WTC11 (cell line): ENCODE measurements at regions not wholly inside any gene's neighbourhood (a gene's known extent, or its start where the extent isn't known, plus 50 kb on each side); places are given as distances from the start of the nearest gene placed in this dataset.

Experiments
- ATAC-seq: fragments of 200-7000 bp; cut with Tn5 transposase; 2 replicates; pipeline ENCODE4 v1.10.0; 2021; ENCODE audit warnings: mild to moderate bottlenecking, moderate library complexity
- CTCF ChIA-PET: fragments of 300-600 bp; sonication (Branson Sonifier 250); formaldehyde crosslinking; loops from one replicate; lab custom pipeline; 2021; ENCODE audit warnings: antibody characterized with exemption; lab: Charles Lee
- POLR2A ChIA-PET: fragments of 350-600 bp; sonication (Branson Sonifier 250); formaldehyde crosslinking; loops from one replicate; lab custom pipeline; 2021; ENCODE audit warnings: antibody characterized with exemption; lab: Charles Lee
- DNase-seq: peaks from one replicate; pipeline ENCODE4 v3.0.0; 2021; ENCODE audit warnings: low spot score
- H3K27ac Mint-ChIP-seq: 2 replicates; pipeline ENCODE4 v1.8.0; 2021; ENCODE audit warnings: mixed read lengths
- H3K27me3 Mint-ChIP-seq: 2 replicates; pipeline ENCODE4 v1.8.0; 2021; ENCODE audit warnings: low read depth, mild to moderate bottlenecking, moderate library complexity, mixed read lengths
- H3K36me3 Mint-ChIP-seq: 2 replicates; pipeline ENCODE4 v1.8.0; 2021; ENCODE audit warnings: mixed read lengths
- H3K4me1 Mint-ChIP-seq: 2 replicates; pipeline ENCODE4 v1.8.0; 2022; ENCODE audit warnings: mixed read lengths
- H3K4me3 Mint-ChIP-seq: 2 replicates; pipeline ENCODE4 v1.8.0; 2021; ENCODE audit warnings: mild to moderate bottlenecking, moderate library complexity, mixed read lengths
- H3K9me3 Mint-ChIP-seq: 2 replicates; pipeline ENCODE4 v1.8.0; 2021; ENCODE audit warnings: mixed read lengths
- ELF4 ChIP-seq: sonication (generic); formaldehyde crosslinking; IDR thresholded peaks from 2 replicates; pipeline ENCODE4 v1.8.1; 2022; ENCODE audit warnings: low read depth, mild to moderate bottlenecking, moderate library complexity, missing genetic modification reagents
- ETV6 ChIP-seq: sonication (generic); formaldehyde crosslinking; IDR thresholded peaks from 2 replicates; pipeline ENCODE4 v1.8.1; 2022; ENCODE audit warnings: mild to moderate bottlenecking, missing genetic modification reagents
- FOXJ3 ChIP-seq: sonication (generic); formaldehyde crosslinking; IDR thresholded peaks from 2 replicates; pipeline ENCODE4 v1.9.0; 2021; ENCODE audit warnings: missing genetic modification reagents, mild to moderate bottlenecking, borderline replicate concordance
- FOXP1 ChIP-seq: sonication (generic); formaldehyde crosslinking; IDR thresholded peaks from 2 replicates; pipeline ENCODE4 v1.8.0; 2022; ENCODE audit warnings: missing genetic modification reagents, mild to moderate bottlenecking, moderate library complexity, borderline replicate concordance
- GABPB1 ChIP-seq: sonication (generic); formaldehyde crosslinking; IDR thresholded peaks from 2 replicates; pipeline ENCODE4 v1.8.1; 2023; ENCODE audit warnings: mild to moderate bottlenecking, missing genetic modification reagents
- GTF2I ChIP-seq: fragments of 250-450 bp; sonication (Bioruptor Pico); conservative IDR thresholded peaks from 2 replicates; pipeline ENCODE4 v1.4.0; 2021; ENCODE audit warnings: mild to moderate bottlenecking
- HMGA2 ChIP-seq: fragments of 250-450 bp; sonication (Bioruptor Pico); IDR thresholded peaks from 2 replicates; pipeline ENCODE4 v1.4.0; 2021; ENCODE audit warnings: mild to moderate bottlenecking, moderate library complexity
- JUN ChIP-seq: sonication (generic); formaldehyde crosslinking; IDR thresholded peaks from 2 replicates; pipeline ENCODE4 v1.8.0; 2023; ENCODE audit warnings: mild to moderate bottlenecking, missing genetic modification reagents
- KAT7 ChIP-seq: sonication (generic); formaldehyde crosslinking; IDR thresholded peaks from 2 replicates; pipeline ENCODE4 v1.8.1; 2023; ENCODE audit warnings: missing genetic modification reagents, mild to moderate bottlenecking, borderline replicate concordance
- MAX ChIP-seq: sonication (generic); formaldehyde crosslinking; IDR thresholded peaks from 2 replicates; pipeline ENCODE4 v1.8.0; 2022; ENCODE audit warnings: mild to moderate bottlenecking, missing genetic modification reagents
- MYBL2 ChIP-seq: sonication (generic); formaldehyde crosslinking; IDR thresholded peaks from 2 replicates; pipeline ENCODE4 v1.8.1; 2023; ENCODE audit warnings: mild to moderate bottlenecking, moderate library complexity, missing genetic modification reagents
- PRRX2 ChIP-seq: fragments of 250-450 bp; sonication (Bioruptor Pico); IDR thresholded peaks from 2 replicates; pipeline ENCODE4 v1.8.0; 2021; ENCODE audit warnings: mild to moderate bottlenecking
- SMAD4 ChIP-seq: sonication (generic); formaldehyde crosslinking; IDR thresholded peaks from 2 replicates; pipeline ENCODE4 v1.8.0; 2022; ENCODE audit warnings: mild to moderate bottlenecking, missing genetic modification reagents
- SP1 ChIP-seq: sonication (generic); formaldehyde crosslinking; conservative IDR thresholded peaks from 2 replicates; pipeline ENCODE4 v1.8.1; 2022; ENCODE audit warnings: missing genetic modification reagents
- TEAD1 ChIP-seq: sonication (generic); formaldehyde crosslinking; IDR thresholded peaks from 2 replicates; pipeline ENCODE4 v1.8.0; 2022; ENCODE audit warnings: mild to moderate bottlenecking, missing genetic modification reagents
- USF1 ChIP-seq: sonication (generic); formaldehyde crosslinking; IDR thresholded peaks from 2 replicates; pipeline ENCODE4 v1.8.0; 2022; ENCODE audit warnings: mild to moderate bottlenecking, missing genetic modification reagents
- ZNF121 ChIP-seq: sonication (generic); formaldehyde crosslinking; IDR thresholded peaks from 2 replicates; pipeline ENCODE4 v1.8.0; 2023; ENCODE audit warnings: missing genetic modification reagents
- ZNF423 ChIP-seq: fragments of 250-450 bp; sonication (Bioruptor Pico); IDR thresholded peaks from 2 replicates; pipeline ENCODE4 v2.1.2; 2022; ENCODE audit warnings: mild to moderate bottlenecking, moderate library complexity
- TF ChIP-seq, protein P1 (sequence below): fragments of 250-450 bp; sonication (Bioruptor Pico); IDR thresholded peaks from 2 replicates; pipeline ENCODE4 v1.8.0; 2021; ENCODE audit warnings: mild to moderate bottlenecking
- TF ChIP-seq, protein P2 (sequence below): sonication (generic); formaldehyde crosslinking; IDR thresholded peaks from 2 replicates; pipeline ENCODE4 v1.8.1; 2022; ENCODE audit warnings: mild to moderate bottlenecking, missing genetic modification reagents, moderate library complexity, borderline replicate concordance

- ATAC-seq = no peak
- ChIA-PET CTCF (interaction anchor here (2.3 kb wide), 1 partner anchor 26 kb away, joined by 9 read pairs; no protein-coding TSS in a partner anchor), POLR2A (no interaction called here)
- no peak overlapping the region for H3K4me3 Mint-ChIP-seq
- no peak for DNase-seq
- H3K4me1 Mint-ChIP-seq = peaks cover 43% of the 10 kb centered on the region
- no peaks in the 10 kb centered on the region for H3K36me3 Mint-ChIP-seq
- no peaks in the 10 kb centered on the region for H3K9me3 Mint-ChIP-seq
- no peaks in the 10 kb centered on the region for H3K27me3 Mint-ChIP-seq
- TF ChIP-seq PRRX2 (CRISPR knock-in tag) (no peak), SMAD4 (CRISPR knock-in tag) (no peak), ETV6 (CRISPR knock-in tag) (no peak), ZNF423 (CRISPR knock-in tag) (no peak), GTF2I (CRISPR knock-in tag) (no peak), KAT7 (CRISPR knock-in tag) (no peak), MYBL2 (CRISPR knock-in tag) (no peak), SP1 (CRISPR knock-in tag) (no peak), USF1 (no peak), GABPB1 (CRISPR knock-in tag) (no peak), ELF4 (CRISPR knock-in tag) (no peak), FOXJ3 (CRISPR knock-in tag) (no peak), ZNF121 (CRISPR knock-in tag) (no peak), JUN (CRISPR knock-in tag) (no peak), FOXP1 (no peak), HMGA2 (no peak)
- TF ChIP-seq, protein P1, sequence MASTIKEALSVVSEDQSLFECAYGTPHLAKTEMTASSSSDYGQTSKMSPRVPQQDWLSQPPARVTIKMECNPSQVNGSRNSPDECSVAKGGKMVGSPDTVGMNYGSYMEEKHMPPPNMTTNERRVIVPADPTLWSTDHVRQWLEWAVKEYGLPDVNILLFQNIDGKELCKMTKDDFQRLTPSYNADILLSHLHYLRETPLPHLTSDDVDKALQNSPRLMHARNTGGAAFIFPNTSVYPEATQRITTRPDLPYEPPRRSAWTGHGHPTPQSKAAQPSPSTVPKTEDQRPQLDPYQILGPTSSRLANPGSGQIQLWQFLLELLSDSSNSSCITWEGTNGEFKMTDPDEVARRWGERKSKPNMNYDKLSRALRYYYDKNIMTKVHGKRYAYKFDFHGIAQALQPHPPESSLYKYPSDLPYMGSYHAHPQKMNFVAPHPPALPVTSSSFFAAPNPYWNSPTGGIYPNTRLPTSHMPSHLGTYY (CRISPR knock-in tag) = no peak
- TF ChIP-seq, protein P2, sequence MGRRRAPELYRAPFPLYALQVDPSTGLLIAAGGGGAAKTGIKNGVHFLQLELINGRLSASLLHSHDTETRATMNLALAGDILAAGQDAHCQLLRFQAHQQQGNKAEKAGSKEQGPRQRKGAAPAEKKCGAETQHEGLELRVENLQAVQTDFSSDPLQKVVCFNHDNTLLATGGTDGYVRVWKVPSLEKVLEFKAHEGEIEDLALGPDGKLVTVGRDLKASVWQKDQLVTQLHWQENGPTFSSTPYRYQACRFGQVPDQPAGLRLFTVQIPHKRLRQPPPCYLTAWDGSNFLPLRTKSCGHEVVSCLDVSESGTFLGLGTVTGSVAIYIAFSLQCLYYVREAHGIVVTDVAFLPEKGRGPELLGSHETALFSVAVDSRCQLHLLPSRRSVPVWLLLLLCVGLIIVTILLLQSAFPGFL (CRISPR knock-in tag) = no peak
- TF ChIP-seq, all 79 proteins: peak for 0
- no peak overlapping the region for H3K27ac Mint-ChIP-seq
Observed at GRCh38 chr4:138911909-138912703, 103.5 kb upstream of the NOCT start.

DNA sequence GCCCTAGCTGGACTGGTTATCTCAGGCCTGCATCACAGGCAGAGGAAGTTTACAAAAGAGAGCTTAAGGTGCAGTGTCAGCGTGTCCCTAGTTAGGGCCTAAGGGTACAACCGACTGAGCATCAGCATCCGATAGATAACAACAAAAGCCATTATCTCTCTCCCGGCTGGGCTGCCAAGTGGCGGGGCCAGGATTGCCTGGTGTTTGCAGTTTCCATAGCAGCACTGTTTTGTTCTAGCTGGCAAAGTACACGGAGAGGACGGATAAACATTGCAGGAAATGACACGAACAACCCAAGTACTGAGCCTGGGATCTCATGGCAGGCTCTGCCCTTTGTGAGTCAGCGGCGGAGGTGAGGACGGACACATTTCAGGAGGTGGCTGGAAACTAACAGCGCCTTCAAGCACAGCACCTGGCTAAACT, 104.7 kb upstream of the NOCT start:
- TF ChIP-seq TEAD1 (CRISPR knock-in tag) = no peak
- TF ChIP-seq MAX = 0 out of 2 replicates have a peak, but pooled peaks have one; percentile 14
- DNase-seq (peak; percentile 24), ATAC-seq (peak; percentile 73)
- H3K27ac Mint-ChIP-seq = no peak overlapping the region
- H3K36me3 Mint-ChIP-seq = no peaks in the 10 kb centered on the region
- H3K9me3 Mint-ChIP-seq = peaks cover under 1% of the 10 kb centered on the region; the same call in 1 of the 2 replicates
- ChIA-PET POLR2A (no interaction called here), CTCF (interaction anchor here (0.6 to 2.3 kb wide), 4 partner anchors 9 to 268 kb away, joined by 3 to 9 read pairs (median 4); no protein-coding TSS in a partner anchor)
- no peak overlapping the region for H3K4me3 Mint-ChIP-seq
- H3K27me3 Mint-ChIP-seq = no peaks in the 10 kb centered on the region
- H3K4me1 Mint-ChIP-seq = peaks cover 42% of the 10 kb centered on the region
